Natural killer cell (primary cell): ENCODE measurements at regions not wholly inside any gene's neighbourhood (a gene's known extent, or its start where the extent isn't known, plus 50 kb on each side); places are given as distances from the start of the nearest gene placed in this dataset.

Experiments
- ATAC-seq, 3 donors: fragments of 150-1000 bp in 2 of 3; fragments of 200-7000 bp in 1 of 3; cut with Tn5 transposase; 1 replicate in 1 of 3; 2 replicates in 2 of 3; pipeline ENCODE4 v1.10.0; 2021; ENCODE audit warnings: mild to moderate bottlenecking in 2 of 3, moderate library complexity in 2 of 3
- DNase-seq, 2 donors: peaks; one replicate each; pipeline versions ENCODE4 v3.0.0 to v3.0.0-alpha.2; 2013 to 2021; ENCODE audit warnings: mixed read lengths in 1 of 2
- H3K27ac ChIP-seq: one replicate; pipeline ENCODE4 v1.5.1; 2013; ENCODE audit warnings: mild to moderate bottlenecking, low read length
- H3K27me3 ChIP-seq: one replicate; pipeline ENCODE4 v1.6.1; 2013; ENCODE audit warnings: low read length; ENCODE audit not compliant: control insufficient read depth, insufficient read depth
- H3K36me3 ChIP-seq: one replicate; pipeline ENCODE4 v1.6.1; 2013; ENCODE audit warnings: low read length; ENCODE audit not compliant: control insufficient read depth, insufficient read depth
- H3K4me1 ChIP-seq: one replicate; pipeline ENCODE4 v1.6.1; 2013; ENCODE audit warnings: low read length; ENCODE audit not compliant: control insufficient read depth, insufficient read depth
- H3K4me3 ChIP-seq: one replicate; pipeline ENCODE4 v1.5.1; 2013; ENCODE audit warnings: low read length
- H3K9me3 ChIP-seq: one replicate; pipeline ENCODE4 v1.6.1; 2013; ENCODE audit warnings: low read length; ENCODE audit not compliant: control insufficient read depth, insufficient read depth
- H3K27ac Mint-ChIP-seq, 2 donors: one replicate each; pipeline ENCODE4 v1.8.0; 2022; ENCODE audit warnings: mild to moderate bottlenecking in 2 of 2, mixed read lengths in 2 of 2, moderate library complexity in 1 of 2
- H3K27me3 Mint-ChIP-seq, 2 donors: one replicate each; pipeline ENCODE4 v1.8.0; 2022; ENCODE audit warnings: low read depth in 2 of 2, mixed read lengths in 2 of 2
- H3K36me3 Mint-ChIP-seq: one replicate; pipeline ENCODE4 v1.8.0; 2022; ENCODE audit warnings: mixed read lengths
- H3K4me1 Mint-ChIP-seq, 2 donors: one replicate each; pipeline ENCODE4 v1.8.0; 2022; ENCODE audit warnings: mixed read lengths in 2 of 2
- H3K4me3 Mint-ChIP-seq: one replicate; pipeline ENCODE4 v1.8.0; 2022; ENCODE audit warnings: mild to moderate bottlenecking, moderate library complexity, mixed read lengths
- H3K9me3 Mint-ChIP-seq, 2 donors: one replicate each; pipeline ENCODE4 v1.8.0; 2022; ENCODE audit warnings: mixed read lengths in 2 of 2
- WGBS: methylation state at CpG from one replicate; pipeline ENCODE4 v1.1.7; 2013; ENCODE audit warnings: missing lambda C conversion rate; ENCODE audit not compliant: insufficient coverage; 5-methylcytosine and 5-hydroxymethylcytosine counted together
- intact Hi-C: fragments of 100-400 bp; cut with micrococcal nuclease; formaldehyde crosslinking; loops from one replicate; pipeline ENCODE4 v1.14.2; 2022
- TF ChIP-seq, protein P1 (sequence below): fragments of 200-600 bp; IDR thresholded peaks from one replicate; pipeline ENCODE4 v1.8.0; 2022; ENCODE audit warnings: antibody characterized with exemption

DNA sequence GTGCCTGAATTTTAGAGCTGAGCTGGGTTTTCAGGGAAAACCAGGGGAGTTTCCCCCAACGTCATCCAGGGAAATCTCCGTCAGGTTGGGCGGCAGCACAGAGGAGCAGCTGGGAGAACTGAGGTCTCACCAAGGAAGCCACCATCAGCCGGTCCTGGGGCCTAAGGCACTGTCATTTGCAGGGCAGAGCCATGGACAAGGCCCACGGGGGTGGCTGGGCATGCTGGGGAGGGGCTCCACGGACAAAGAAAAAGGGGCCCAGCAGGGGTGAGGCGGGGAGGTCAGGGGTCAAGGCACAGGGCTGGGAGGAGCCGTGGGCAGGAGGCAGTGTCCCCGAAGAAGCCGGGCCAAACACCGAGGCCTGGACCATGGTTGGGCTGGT lies 109.8 kb downstream of the HMX1 start:
- Mint-ChIP-seq H3K9me3 (no peaks in the 10 kb centered on the region), H3K4me1 (no peaks in the 10 kb centered on the region), H3K36me3 (no peaks in the 10 kb centered on the region), H3K4me3 (no peak overlapping the region), H3K27me3 (peaks cover 0 to 2% of the 10 kb centered on the region in 2 donors), H3K27ac (no peak overlapping the region)
- no peak for DNase-seq
- Histone ChIP-seq H3K4me3 (no peak overlapping the region), H3K36me3 (no peaks in the 10 kb centered on the region), H3K27me3 (no peaks in the 10 kb centered on the region), H3K4me1 (no peaks in the 10 kb centered on the region), H3K27ac (no peak overlapping the region), H3K9me3 (no peaks in the 10 kb centered on the region)
- TF ChIP-seq, protein P1, sequence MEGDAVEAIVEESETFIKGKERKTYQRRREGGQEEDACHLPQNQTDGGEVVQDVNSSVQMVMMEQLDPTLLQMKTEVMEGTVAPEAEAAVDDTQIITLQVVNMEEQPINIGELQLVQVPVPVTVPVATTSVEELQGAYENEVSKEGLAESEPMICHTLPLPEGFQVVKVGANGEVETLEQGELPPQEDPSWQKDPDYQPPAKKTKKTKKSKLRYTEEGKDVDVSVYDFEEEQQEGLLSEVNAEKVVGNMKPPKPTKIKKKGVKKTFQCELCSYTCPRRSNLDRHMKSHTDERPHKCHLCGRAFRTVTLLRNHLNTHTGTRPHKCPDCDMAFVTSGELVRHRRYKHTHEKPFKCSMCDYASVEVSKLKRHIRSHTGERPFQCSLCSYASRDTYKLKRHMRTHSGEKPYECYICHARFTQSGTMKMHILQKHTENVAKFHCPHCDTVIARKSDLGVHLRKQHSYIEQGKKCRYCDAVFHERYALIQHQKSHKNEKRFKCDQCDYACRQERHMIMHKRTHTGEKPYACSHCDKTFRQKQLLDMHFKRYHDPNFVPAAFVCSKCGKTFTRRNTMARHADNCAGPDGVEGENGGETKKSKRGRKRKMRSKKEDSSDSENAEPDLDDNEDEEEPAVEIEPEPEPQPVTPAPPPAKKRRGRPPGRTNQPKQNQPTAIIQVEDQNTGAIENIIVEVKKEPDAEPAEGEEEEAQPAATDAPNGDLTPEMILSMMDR = no peak
- intact Hi-C loops = no loop called here
- no peak for ATAC-seq
- 76% methylated on average over 11 of the region's 11 CpGs for WGBS

DNA sequence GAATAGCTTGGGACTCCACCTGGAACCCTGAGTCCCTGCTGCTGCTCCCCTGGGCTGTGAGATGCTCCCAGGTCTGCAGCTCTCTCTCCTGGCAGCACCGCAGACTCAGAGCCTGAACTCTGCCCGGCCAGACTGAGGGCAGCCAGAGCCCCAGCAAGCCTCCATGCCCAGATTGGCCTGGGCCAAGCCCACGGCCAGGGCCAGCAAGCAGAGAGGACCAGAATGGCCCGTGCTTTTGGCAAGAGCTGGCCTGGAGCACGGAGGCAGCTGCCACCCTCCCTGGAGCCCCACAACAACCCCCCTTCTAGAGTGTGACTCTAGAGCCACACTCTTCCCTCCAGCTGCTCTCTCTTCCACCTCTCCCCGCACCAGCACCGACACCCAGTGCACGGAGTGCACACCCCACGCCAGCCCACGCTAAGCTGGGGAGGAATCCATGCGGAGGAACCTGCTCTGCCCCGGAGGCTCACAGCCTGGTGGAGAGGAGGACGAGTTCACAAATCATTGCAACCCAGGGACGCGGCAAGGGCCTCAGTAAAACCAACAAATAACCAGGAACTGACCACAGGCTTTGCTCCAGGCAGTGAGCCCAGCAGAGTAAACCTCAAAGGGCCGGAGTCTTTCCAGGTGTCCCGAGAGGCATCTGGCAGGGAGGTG lies 110.3 kb downstream of the HMX1 start:
- Mint-ChIP-seq H3K27me3 (peaks cover 0 to 2% of the 10 kb centered on the region in 2 donors), H3K4me3 (no peak overlapping the region), H3K4me1 (no peaks in the 10 kb centered on the region), H3K9me3 (no peaks in the 10 kb centered on the region), H3K36me3 (no peaks in the 10 kb centered on the region), H3K27ac (no peak overlapping the region)
- no peaks in the 10 kb centered on the region for H3K9me3 ChIP-seq
- intact Hi-C loops = no loop called here
- H3K4me1 ChIP-seq = no peaks in the 10 kb centered on the region
- TF ChIP-seq, protein P1 = no peak
- WGBS = 77% methylated on average over 17 of the region's 17 CpGs
- no peak overlapping the region for H3K27ac ChIP-seq
- no peaks in the 10 kb centered on the region for H3K36me3 ChIP-seq
- no peak overlapping the region for H3K4me3 ChIP-seq
- DNase-seq (no peak), ATAC-seq (no peak)
- no peaks in the 10 kb centered on the region for H3K27me3 ChIP-seq

DNA sequence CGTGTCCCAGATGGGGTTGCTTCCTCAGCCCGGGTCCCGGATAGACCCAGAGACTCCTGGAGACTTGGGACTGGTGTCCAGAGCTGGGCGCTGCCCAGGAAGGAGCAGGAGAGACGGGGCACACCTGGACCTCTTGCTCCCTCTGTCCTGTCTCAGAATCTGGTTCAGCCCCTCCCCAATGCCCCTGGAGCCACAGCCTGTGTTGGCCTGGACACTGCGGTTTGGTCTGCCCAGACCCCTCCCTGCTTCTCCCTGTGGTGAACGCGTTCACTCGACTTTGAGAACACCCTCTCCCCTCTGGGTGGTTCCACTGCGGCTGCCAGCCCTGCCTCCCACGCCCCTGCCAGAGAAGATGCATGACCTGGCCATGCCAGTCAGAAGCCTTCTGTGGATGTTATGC lies 111.1 kb downstream of the HMX1 start:
- Mint-ChIP-seq H3K4me1 (no peaks in the 10 kb centered on the region), H3K36me3 (no peaks in the 10 kb centered on the region), H3K27ac (no peak overlapping the region), H3K27me3 (peaks cover 0 to 2% of the 10 kb centered on the region in 2 donors), H3K4me3 (no peak overlapping the region), H3K9me3 (no peaks in the 10 kb centered on the region)
- no peak for DNase-seq
- Histone ChIP-seq H3K9me3 (no peaks in the 10 kb centered on the region), H3K4me1 (no peaks in the 10 kb centered on the region), H3K27ac (no peak overlapping the region), H3K27me3 (no peaks in the 10 kb centered on the region), H3K4me3 (no peak overlapping the region), H3K36me3 (no peaks in the 10 kb centered on the region)
- intact Hi-C loops = no loop called here
- WGBS = 77% methylated on average over 11 of the region's 11 CpGs
- ATAC-seq = peak in 1 of 3 donors; percentile 12
- TF ChIP-seq, protein P1 = no peak

DNA sequence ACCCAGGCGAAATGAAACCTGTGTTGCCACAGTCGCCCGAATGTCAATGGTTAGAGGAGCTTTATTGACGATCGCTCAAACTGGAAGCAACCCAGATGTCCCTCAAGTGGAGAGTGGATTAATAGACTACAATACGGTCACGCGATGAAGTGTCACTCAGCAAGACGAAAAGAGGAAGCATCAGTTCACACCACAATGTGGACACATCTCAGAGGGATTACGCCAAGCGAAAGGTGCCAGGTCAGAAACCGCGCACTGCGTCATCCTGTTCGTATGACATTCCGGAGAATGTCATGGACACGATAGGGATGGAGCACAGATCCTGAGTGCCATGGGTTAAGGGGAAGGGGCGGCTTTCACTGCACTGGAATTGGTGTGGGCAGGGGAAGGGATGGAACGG lies 111.7 kb downstream of the HMX1 start:
- no peak overlapping the region for H3K27ac ChIP-seq
- Mint-ChIP-seq H3K36me3 (no peaks in the 10 kb centered on the region), H3K27me3 (no peaks in the 10 kb centered on the region), H3K4me3 (no peak overlapping the region), H3K27ac (no peak overlapping the region), H3K9me3 (no peaks in the 10 kb centered on the region), H3K4me1 (no peaks in the 10 kb centered on the region)
- no peaks in the 10 kb centered on the region for H3K27me3 ChIP-seq
- intact Hi-C loops = no loop called here
- 70% methylated on average over 19 of the region's 19 CpGs for whole genome bisulfite sequencing
- no peak for ATAC-seq
- no peaks in the 10 kb centered on the region for H3K4me1 ChIP-seq
- no peak for DNase-seq
- H3K4me3 ChIP-seq = no peak overlapping the region
- H3K36me3 ChIP-seq = no peaks in the 10 kb centered on the region
- TF ChIP-seq, protein P1 = no peak
- no peaks in the 10 kb centered on the region for H3K9me3 ChIP-seq
